ENCODE measurements at regions not wholly inside any gene's neighbourhood (a gene's known extent, or its start where the extent isn't known, plus 50 kb on each side); places are given as distances from the start of the nearest gene placed in this dataset.
A peak's percentile ranks its signal among the peaks of the same experiment; 100 is the strongest.

DNA sequence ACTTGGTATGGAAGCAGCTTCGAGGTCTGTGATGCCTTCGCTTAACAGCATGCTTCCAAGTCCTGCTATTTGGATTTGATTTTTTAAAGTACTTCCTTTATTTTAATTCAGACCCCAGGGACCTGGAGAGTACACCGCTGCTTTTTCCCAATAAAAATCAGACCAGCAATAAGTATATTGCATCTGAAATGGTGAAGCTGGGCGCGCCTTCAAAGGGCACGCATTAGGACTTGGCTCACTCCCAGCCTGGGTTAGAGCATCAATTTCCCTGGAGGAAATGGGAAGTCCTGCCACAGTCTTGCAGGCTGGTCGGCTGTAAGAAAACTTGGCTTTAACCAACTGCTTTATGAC lies 325.1 kb downstream of the RRAGC start:
- no peak for DNase-seq

DNA sequence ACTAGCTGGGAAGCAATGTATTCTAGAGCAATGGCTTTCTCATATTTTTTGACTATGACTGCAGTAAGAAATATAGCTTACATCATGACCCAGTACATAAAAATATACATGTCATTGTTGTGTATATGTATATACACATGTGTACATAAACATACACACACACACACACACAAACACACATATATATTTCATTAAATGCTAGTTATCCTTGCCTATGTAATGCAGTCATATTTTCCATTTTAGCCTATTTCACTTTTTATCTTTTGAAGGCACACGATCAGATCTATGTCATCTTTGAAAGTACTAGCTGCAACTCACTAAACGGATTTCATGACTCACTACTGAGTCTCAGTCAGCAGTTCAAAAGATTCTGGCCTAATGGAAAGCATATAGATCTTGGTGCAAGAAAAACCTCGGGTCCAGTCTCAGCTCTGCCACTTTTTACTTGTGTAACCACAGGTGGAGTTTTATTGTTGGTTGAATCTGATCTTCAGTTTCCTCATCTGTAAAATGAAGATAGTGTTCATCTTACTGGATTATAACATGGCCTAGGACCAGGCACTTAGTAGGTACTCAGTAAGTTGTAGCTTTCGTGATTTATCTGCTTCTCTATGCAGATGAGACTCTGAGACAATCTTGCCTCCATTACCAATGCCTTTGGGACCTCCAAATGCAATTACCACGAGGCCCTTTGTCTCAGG lies 325.6 kb downstream of the RRAGC start:
- DNase-seq: no peak

DNA sequence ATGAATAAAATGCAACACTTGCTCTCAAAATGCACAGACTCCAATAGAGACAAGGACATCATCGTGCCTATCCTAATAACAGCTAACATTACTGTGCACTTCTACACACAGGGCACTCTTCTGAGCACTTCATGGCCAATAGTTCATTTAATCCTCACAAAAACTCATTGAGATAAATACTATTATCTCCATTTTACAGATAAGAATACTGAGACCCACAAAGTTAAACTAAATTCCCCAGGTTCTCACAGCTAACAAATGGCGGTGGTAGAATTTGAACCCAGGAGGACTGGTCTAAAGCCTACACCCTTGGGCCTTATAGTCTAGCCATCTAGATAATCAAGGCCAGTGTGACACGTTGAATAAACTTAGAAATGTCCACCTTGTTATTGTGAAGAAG lies 328.6 kb downstream of the RRAGC start:
- DNase-seq: no peak

DNA sequence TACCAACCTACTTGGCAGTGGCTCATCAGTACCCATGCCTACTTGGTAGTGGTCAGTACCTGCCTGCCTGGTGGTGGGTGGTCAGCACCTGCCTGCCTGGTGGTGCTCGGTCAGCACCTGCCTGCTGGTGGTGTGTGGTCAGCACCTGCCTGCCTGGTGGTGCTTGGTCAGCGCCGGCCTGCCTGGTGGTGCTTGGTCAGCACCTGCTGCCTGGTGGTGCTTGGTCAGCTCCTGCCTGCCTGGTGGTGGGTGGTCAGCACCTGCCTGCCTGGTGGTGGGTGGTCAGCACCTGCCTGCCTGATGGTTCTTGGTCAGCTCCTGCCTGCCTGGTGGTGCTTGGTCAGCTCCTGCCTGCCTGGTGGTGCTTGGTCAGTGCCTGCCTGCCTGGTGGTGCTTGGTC lies 329.6 kb downstream of the RRAGC start:
- DNase-seq: no peak

DNA sequence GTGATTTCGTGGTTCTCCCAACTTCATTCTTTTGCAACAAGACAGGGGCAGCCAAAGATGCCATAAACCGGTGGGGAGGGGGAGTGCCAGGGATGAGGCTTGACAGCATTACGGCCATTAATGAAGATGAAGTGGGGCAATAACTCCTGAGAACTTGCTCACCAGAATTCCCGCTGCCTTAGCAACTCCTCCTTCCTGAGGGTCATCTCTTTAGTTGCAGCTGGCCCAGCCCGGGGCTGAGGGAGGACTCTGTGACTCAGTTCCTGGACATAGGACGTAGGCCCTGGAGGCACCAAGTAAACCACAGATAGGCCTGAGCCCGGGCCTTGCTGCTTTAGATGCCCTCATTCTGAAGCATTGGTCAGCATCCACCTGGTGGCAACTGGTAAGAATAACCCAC lies 330.2 kb downstream of the RRAGC start:
- DNase-seq: no peak

DNA sequence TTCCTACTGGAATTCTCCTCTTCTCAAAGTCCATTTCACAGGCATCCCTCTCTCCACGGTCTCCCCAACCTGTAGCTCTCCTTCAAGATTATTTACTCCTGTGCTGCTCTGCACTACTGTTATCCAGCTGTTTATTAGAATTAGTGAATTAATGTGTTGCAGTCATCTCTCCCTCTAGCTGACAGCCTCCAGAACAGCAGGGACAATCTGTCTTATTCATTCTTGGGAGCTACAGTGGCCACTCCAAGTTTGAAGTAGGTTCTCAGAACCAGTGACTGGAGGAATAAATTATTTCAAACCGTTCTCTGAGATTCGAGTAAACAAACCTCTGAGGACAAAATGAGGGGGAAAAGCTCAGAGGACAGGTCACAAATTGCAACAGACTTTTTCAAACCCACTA lies 330.9 kb downstream of the RRAGC start:
- peak in 1 of 2 experiments; percentile 29 for DNase-seq

DNA sequence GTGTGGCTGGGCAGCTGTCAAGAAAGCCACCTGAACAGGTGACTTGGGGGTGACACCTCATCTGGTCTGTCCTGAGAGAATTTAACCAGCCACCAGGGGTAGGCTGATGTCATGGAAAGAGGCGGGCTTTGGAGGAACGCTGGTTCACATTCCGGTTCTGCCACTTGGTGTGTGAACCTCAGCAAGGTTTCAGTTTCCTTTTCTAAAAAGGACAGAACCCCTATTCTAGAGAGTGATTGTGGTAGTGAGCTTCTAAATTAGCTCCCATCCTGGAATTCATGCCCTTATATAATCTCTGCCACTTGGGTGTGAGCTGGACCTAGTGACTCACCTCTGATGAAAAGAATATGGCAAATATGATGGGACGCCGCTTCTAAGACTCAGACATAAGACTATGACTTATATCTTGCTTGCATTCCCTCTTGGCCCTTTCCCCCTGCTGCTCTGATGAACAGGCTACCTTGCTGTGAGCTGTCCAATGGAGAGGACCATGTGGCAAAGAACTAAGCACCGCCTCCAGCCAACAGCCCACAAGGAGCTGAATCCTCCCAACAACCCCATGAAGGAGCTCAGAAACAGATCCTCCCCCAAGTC lies 332.1 kb downstream of the RRAGC start:
- DNase-seq: no peak

DNA sequence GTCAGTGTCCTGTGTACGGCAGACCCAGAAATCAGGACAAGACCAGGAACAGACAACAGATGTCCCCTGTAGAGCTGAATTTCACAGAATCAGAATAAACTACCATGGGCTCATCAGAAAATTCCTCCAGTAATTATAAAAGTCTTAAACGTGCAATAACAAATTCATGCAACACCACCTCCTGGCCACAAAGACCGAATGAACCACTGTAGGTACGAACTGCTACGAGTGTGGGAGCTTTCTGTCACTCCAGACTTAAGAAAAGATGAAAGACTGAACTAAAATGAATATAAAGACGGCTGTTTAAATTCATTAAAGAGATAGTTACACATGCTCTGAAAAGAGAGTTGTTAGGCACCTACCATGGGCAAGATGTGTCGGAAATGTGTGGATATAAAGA lies 333.5 kb downstream of the RRAGC start:
- no peak for DNase-seq

DNA sequence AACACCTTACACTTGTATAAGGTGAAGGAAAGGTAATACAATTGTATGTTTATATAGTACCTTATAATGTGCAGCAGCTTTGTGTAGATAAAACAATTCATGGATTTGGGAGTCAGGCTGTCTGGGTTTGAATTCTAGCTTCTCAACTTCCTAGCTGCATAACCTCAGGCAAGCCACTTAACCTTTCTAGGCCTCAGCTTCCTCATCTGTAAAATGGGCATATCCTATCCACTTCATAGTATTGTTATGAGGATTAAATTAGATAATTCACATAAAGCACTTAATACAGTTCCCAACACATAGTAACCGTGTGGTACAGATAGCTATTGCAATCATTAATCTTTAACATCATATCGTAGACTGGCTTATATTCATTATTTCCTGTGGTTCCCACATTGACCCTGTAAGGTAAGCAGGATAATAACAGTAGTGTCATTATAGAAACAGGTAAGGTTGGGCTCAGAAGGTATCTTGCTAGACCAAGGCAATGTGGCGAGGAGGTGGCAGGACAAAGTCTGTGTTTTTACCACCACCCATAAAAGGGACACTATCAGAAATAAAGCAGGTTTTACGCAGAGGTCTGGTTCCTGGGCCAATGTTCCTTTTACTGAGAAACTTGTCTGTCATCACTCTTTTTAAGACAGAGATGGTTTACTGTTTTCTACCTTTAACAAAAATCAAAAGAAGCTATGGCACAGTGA lies 334.1 kb downstream of the RRAGC start:
- DNase-seq: no peak

DNA sequence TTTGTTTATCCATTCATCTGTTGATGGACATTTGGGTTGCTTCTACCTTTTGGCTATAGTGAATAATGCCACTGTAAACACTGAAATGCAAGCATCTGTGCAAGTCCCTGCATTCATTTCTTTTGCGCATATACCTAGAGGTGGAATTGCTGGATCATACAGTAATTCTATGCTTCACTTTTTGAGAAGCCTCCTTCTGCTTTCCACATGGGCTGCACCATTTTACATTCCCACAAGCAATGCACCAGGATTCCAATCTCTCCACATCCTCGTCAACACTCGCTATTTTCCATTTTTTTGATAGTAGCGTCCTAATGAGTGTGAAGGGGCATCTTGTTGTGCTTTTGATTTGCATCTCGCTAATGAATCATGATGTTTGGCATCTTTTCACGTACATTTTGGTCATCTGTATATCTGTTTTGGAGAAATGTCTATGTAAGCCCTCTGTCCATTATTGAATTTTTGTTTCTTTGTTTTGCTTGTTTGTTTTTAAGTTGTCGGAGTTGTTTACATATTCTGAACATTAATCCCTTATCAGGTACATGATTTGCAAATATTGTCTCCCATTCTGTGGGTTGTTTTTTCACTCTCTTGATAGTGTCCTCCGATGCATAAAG lies 335.4 kb downstream of the RRAGC start:
- no peak for DNase-seq

DNA sequence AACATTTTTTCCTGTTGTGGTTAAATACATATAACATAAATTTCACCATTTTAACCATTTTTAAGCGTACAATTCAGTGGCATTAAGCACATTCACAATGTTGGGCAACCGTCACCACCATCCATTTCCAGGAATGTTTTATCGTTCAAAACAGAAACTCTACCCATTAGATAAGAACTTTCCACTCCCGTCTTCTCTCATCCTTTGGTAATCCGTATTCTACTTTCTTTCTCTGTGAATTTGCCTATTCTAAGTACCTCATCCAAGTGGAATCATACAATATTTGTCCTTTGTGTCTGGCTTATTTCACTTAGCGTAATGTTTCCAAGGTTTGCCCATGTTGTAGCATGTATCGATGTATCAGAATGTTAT lies 336.0 kb downstream of the RRAGC start:
- DNase-seq: no peak

DNA sequence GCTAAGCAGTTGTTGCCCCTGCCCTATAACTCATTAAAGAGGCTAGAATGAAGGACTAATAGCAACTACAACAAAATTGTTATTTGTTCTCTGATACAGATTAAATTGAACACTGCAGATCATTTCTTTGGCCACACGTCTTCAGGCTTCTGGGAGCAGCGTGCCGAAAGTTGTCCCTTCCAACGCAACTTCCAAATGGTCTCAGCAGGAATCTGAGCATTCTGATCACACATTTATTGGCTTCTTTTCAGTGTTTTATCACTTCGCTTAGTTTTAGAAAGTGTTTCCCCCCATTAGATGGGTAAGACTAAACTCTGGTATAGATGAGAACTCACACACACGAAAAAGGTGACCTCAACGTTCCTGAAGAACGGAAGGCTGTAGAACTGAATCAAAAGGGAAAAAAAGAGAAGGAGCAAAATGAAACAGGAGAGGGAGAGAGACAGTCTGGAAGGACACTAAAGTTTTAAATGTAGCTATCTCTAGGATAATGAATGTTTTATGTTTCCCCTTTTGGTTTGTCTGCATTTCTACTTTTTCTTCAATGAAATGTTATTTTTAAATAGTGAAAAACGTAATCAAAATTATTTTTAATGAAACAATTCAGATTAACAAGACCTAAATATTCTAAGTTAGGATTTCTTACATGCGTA lies 336.5 kb downstream of the RRAGC start:
- no peak for DNase-seq

DNA sequence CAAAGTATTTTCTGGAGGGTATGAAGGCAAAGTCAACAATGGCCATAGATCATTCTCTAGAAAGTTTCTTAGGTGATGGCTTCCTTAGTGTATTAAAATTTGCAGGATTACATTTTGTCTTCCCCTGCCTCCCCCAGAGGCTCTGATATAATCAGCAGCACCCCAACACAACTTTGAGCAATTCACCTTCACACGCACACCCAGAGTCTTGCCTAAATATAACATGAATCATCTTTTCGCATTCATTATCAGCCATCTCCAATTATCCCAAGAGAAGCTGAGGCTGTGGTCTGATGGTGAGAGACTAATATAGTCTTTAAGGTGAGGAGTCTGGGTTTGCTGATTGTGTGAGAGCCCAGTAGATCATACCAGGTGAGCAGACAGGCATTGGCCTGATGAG lies 343.0 kb downstream of the RRAGC start:
- no peak for DNase-seq

DNA sequence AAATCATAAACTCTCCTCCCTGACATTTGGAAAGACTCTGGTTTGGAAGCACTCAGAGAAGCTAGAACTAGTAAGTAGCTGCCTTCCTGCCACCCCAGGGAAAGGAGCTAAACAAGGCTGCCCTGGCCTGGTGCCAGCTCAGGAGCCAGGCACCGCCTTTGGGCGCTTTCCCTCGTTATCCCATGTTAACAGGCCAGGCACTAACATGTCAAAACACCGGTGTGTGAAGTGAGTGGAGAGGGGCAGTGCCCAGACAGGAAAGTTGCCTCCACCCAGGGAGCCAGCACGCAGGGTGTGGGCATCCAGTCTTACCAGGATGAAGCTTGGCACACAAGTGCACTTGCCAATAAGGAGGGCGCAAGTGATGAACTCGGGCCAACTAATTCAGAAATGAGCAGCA lies 346.8 kb downstream of the RRAGC start:
- DNase-seq: no peak

DNA sequence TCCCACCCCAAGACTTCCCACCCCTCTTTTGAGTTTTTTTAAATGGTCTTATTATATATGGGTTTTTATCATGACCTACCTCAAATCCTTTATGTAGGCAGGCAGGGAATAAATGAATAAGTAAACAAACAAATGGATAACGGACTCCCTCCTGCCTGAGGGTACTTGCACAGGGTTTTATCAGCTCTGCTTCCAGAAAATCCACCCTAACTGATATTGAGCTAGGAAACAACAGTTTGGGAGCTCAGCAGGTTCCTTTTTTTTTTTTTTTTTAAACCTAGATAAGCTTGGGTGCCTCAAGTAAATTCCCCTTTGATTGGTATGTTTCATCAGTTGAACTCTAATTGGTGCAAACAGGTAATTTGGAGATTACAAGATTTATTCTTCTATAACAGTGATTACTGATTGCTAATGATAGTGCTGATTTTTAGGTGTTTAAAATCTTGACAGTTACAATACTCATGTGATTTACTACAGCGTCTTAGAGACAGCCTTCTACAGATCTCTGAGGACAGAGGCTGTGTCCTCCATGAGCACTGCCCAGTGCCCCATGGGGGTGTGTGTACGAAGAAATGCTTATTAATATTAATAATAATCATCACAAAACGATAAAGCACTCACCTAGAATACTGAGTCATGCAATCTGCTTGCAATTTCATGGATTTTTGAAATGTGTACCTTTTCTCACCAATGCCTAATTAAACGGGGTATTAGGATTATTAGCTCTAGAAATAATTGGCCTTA lies 347.4 kb downstream of the RRAGC start:
- no peak for DNase-seq

DNA sequence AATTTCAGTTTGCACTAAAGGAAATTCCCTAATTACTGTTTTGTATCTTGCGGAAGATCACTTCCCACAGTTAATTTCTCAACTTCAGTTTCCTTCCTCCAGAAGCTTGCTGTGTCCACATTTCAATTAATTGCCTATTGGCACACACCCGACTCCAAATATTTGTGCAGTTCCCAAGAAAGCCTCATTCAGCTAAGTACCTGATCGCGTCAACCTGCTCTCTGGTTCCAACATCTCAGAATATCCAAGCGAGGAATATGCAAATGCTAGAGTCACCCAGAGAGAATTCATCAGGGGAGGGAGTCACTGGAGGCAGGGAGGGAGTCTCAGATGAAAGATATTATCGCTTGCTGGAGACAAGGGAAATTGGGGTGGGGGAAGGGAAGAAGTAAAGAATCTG lies 351.3 kb downstream of the RRAGC start:
- no peak for DNase-seq

DNA sequence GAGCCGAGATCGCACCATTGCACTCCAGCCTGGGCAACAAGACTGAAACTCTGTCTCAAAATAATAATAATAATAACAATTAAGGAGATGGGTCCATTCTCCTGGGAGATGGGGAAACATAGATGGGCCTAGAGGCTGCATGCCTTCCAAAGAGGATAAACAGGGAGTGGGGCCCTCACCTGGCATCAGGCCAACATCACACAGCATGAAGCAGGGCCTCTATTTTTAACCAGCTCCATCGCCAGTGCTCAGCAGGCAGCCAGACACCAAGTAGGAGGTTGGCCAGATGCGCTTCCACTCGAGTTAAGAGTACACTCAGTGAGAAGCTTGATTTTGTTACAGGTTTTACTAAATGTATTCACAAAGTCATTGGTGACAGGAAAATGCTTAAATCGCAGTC lies 352.0 kb downstream of the RRAGC start:
- peak; percentile 16 to 47 for DNase-seq

DNA sequence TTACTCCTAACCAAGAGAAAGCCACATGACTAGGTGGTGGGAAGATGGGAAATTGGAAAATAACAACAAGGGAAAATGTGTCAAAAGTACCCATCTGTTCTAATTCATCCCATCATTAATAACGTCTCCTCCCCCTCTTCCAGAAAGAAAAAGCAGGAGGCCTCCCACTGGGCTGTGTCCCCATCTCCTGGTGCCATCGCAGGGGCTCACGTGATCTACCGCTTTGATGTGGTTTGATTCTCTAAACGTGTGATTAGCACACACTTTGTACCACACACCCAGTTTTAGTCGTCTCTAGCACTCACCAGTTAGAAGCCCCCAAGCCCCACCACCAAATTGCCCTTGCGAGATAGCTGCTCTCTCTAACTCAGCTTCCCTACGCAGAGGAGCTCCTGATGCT lies 353.6 kb downstream of the RRAGC start:
- no peak for DNase-seq

DNA sequence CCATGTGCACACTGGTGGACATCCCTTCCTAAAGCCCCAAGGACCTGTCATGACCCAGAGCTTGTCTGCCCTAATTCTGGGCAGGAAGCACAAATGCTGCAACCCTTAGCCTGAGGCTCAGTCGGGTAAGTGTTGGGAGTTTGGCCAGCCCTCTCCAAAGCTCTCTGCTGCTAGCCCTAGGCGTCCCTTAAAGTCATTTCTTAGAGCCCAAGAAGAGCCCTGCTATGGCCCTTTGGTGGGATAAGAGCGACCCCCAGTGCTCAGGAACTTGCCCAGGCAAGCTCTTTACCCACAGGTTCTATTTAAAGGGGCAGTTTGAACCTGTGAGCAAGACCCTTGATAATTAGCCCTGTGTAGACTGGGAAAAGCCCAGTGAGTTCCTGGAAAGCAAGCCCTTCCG lies 356.8 kb downstream of the RRAGC start:
- DNase-seq: peak; percentile 57 to 79

DNA sequence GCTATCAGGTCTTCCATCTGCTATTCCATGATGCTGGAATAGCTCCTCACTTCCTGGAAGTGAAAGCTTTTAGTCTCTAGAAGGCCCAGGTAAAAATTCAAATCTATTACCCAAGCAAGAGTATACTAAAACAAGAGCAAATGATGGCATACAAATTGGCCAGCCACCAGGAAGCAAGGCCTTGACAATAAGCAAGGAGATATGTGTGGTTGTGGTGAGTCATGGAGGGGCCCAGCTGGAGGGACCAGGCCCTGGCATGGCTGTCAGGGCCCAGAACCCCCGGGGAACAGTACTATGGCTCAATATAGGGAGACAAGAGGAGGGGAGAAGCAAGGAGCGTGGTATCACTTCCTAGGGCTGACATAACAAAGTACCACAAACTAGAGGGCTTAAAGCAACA lies 358.7 kb downstream of the RRAGC start:
- DNase-seq: no peak

DNA sequence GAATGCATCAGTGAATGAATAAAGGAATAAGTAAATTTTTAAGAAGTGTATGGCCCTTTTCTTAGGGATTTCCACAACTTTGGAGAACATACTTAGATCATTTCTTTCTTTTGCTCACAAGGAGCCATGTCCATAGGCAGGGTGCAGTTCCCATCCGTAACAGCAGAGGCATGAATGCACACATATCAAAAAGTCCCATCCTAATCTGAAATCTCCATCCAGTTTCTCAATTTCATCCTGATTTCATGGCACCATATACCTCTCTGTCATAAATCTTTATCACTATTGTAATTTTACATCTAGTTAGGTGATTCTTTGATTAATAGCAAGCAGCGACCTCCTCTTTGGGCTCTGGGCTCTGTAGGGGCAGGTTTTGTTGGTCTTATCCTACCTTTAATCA lies 359.2 kb downstream of the RRAGC start:
- peak in 1 of 2 experiments; percentile 21 for DNase-seq

DNA sequence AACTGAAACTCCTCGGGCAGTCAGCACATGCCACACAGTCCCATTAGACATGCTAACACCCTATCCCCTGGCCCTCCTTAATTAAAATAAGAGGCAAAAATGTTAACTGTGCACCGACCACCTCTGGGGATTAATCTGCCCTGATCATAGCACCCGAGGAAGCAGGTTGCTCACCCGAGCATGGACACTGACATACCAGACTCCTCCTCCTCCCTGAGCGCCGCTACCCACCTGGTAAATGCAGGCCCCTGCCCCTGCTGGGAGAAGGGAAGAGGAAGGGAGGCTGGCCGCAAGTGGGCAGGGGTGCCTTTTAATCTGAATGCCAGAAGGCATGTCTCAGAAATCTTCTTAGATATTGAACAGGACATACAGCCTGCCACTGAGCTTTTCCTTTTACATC lies 360.9 kb downstream of the RRAGC start:
- peak; percentile 29 to 51 for DNase-seq
